ENCODE measurements at regions not wholly inside any gene's neighbourhood (a gene's known extent, or its start where the extent isn't known, plus 50 kb on each side); places are given as distances from the start of the nearest gene placed in this dataset.

GRCh38 chr5:147160902-147161700 is 73.7 kb upstream of the STK32A start:
- TF ChIP-seq CTCF (conservative IDR thresholded peaks at IDR 0.05; ENCODE audit: low read depth, low read length) = no peak
- no peak for DNase-seq (ENCODE audit: low read depth)

GRCh38 chr5:147162740-147163139 is 72.1 kb upstream of the STK32A start:
- no peak for TF ChIP-seq CTCF (conservative IDR thresholded peaks at IDR 0.05; ENCODE audit: low read depth, low read length)
- no peak overlapping the region for H3K4me3 ChIP-seq (ENCODE audit: low read depth, low read length)
- DNase-seq (ENCODE audit: low read depth) = no peak

More at GRCh38 chr5:147160902-147161700, 73.7 kb upstream of the STK32A start:
- no peak overlapping the region for H3K4me3 ChIP-seq (ENCODE audit: low read depth, low read length)

GRCh38 chr5:147167529-147167928 is 67.3 kb upstream of the STK32A start:
- H3K4me3 ChIP-seq (ENCODE audit: low read depth, low read length) = no peak overlapping the region
- no peak for DNase-seq (ENCODE audit: low read depth)

GRCh38 chr5:147168578-147169327 is 66.1 kb upstream of the STK32A start:
- TF ChIP-seq CTCF (conservative IDR thresholded peaks at IDR 0.05; ENCODE audit: low read depth, low read length) = no peak
- no peak overlapping the region for H3K4me3 ChIP-seq (ENCODE audit: low read depth, low read length)
- peak; percentile 62 for DNase-seq (ENCODE audit: low read depth)

More at GRCh38 chr5:147167529-147167928, 67.3 kb upstream of the STK32A start:
- TF ChIP-seq CTCF (conservative IDR thresholded peaks at IDR 0.05; ENCODE audit: low read depth, low read length) = no peak

- no peak for TF ChIP-seq CTCF (conservative IDR thresholded peaks at IDR 0.05; ENCODE audit: low read depth, low read length)
- H3K4me3 ChIP-seq (ENCODE audit: low read depth, low read length) = no peak overlapping the region
- DNase-seq (ENCODE audit: low read depth) = peak; percentile 51
Measured at GRCh38 chr5:147169399-147169798, 65.4 kb upstream of the STK32A start.

GRCh38 chr5:147169901-147170300 is 64.9 kb upstream of the STK32A start:
- TF ChIP-seq CTCF (conservative IDR thresholded peaks at IDR 0.05; ENCODE audit: low read depth, low read length) = no peak
- no peak overlapping the region for H3K4me3 ChIP-seq (ENCODE audit: low read depth, low read length)
- DNase-seq (ENCODE audit: low read depth) = no peak

Measured in choroid plexus epithelial cell (primary cell).